Brain microvascular endothelial cell (primary cell): ENCODE measurements at regions not wholly inside any gene's neighbourhood (a gene's known extent, or its start where the extent isn't known, plus 50 kb on each side); places are given as distances from the start of the nearest gene placed in this dataset.

Source experiments
- DNase-seq: peaks from one replicate; pipeline ENCODE4 v3.0.0-alpha.2; 2020
- H3K27ac ChIP-seq: fragments of 250-450 bp; sonication (Bioruptor Pico); 2 replicates; pipeline ENCODE4 v1.5.1; 2020; ENCODE audit warnings: mild to moderate bottlenecking, moderate library complexity
- H3K27me3 ChIP-seq: fragments of 250-450 bp; sonication (Bioruptor Pico); replicated peaks from 2 replicates; pipeline ENCODE4 v1.5.1; 2020; ENCODE audit warnings: mild to moderate bottlenecking
- H3K36me3 ChIP-seq: fragments of 250-450 bp; sonication (Bioruptor Pico); replicated peaks from 2 replicates; pipeline ENCODE4 v1.5.1; 2020; ENCODE audit warnings: mild to moderate bottlenecking
- H3K4me3 ChIP-seq: 2 replicates; pipeline ENCODE4 v1.5.1; 2011; ENCODE audit warnings: low read depth, mild to moderate bottlenecking, control low read depth, low read length, moderate library complexity
- in situ Hi-C: cut with HindIII; loops from 2 replicates; pipeline ENCODE4 v1.10.0; 2017; ENCODE audit warnings: low sequenced_read_pairs, low pct_ligation_motif_present
- TF ChIP-seq, protein P1 (sequence below): IDR thresholded peaks from 2 replicates; pipeline ENCODE4 v1.5.1; 2011; ENCODE audit warnings: low read depth, mild to moderate bottlenecking, moderate library complexity, low read length, control low read depth, inconsistent platforms; ENCODE audit errors: missing control alignments

DNA sequence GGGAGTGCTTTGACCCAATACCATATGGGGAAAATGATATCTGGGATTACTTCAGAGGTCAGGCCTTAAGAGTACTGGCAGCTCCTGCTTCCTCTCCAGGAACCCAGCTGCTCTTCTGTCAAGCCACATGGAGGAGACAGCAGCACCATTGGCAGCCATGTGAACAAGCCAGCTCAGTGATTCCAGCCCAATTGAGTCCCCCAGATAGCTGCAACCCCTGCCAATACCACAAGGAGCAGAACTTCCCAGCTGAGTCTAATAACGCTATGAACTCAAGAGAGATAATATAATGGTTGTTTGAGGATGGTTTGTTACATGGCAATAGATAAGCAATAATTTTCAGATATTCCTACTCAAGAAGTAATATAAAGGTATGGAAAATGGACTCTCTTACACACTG is 126.8 kb upstream of the CPNE4 start:
- no peaks in the 10 kb centered on the region for H3K36me3 ChIP-seq
- in situ Hi-C loops, result no loop called here
- H3K4me3 ChIP-seq, result no peak overlapping the region
- TF ChIP-seq, protein P1, sequence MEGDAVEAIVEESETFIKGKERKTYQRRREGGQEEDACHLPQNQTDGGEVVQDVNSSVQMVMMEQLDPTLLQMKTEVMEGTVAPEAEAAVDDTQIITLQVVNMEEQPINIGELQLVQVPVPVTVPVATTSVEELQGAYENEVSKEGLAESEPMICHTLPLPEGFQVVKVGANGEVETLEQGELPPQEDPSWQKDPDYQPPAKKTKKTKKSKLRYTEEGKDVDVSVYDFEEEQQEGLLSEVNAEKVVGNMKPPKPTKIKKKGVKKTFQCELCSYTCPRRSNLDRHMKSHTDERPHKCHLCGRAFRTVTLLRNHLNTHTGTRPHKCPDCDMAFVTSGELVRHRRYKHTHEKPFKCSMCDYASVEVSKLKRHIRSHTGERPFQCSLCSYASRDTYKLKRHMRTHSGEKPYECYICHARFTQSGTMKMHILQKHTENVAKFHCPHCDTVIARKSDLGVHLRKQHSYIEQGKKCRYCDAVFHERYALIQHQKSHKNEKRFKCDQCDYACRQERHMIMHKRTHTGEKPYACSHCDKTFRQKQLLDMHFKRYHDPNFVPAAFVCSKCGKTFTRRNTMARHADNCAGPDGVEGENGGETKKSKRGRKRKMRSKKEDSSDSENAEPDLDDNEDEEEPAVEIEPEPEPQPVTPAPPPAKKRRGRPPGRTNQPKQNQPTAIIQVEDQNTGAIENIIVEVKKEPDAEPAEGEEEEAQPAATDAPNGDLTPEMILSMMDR, result peak; percentile 28
- no peaks in the 10 kb centered on the region for H3K27me3 ChIP-seq
- H3K27ac ChIP-seq, result no peak overlapping the region
- DNase-seq, result no peak

DNA sequence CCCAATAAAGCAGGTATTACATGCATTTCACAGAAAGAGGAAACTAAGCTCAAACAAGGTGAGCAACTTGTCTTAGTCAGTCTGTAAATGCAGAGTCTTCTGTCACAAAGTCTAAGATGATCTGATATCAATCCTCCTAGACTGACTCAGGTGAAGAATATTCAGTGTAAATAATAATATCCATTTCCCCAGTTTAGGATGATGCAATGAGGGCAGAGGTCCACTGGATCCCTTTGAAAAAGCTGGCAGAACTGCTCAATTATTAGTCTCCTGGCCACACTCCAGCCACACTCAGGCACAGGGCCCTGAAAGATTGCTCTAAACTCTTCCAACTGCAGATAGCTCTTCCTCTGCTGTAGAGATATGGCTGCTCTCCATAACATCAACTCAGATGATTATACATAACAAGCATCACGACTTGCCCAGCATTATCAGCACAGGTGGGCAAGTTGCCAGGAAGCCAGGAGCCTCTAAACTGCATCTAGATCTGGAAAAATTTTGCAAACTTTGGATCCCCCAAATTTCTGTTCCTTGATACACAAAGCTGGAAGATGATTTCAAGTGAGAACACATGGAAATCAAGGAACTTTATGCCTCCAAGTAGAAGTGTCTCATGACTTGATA is 129.8 kb upstream of the CPNE4 start:
- in situ Hi-C loops, result no loop called here

DNA sequence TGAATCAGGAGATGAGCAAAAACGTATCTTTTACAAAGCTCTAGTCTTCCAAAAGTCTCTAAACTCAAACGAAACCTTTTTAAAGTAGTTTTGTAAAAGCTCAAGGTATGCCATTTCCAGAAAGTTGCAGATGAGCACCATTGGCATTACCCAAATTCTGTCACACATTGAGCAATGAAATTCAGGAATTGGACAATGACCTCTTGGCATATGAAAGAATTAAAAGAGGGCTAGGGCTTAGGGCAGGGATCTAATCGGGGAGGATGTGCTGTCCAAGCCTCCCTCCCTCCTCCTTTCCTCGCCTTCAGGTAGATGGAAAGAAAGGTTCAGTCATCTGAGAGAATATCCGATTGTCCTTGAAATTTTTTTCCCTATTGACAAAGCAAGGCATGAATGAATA is 133.1 kb upstream of the CPNE4 start:
- no peak overlapping the region for H3K27ac ChIP-seq
- in situ Hi-C loops, result no loop called here
- H3K4me3 ChIP-seq, result no peak overlapping the region
- no peaks in the 10 kb centered on the region for H3K36me3 ChIP-seq
- no peak for DNase-seq
- TF ChIP-seq, protein P1, result no peak
- no peaks in the 10 kb centered on the region for H3K27me3 ChIP-seq

More for the DNA sequence above, 129.8 kb upstream of the CPNE4 start:
- TF ChIP-seq, protein P1, result no peak
- Histone ChIP-seq H3K27ac (no peak overlapping the region), H3K36me3 (no peaks in the 10 kb centered on the region), H3K27me3 (no peaks in the 10 kb centered on the region), H3K4me3 (no peak overlapping the region)
- peak; percentile 7 for DNase-seq

DNA sequence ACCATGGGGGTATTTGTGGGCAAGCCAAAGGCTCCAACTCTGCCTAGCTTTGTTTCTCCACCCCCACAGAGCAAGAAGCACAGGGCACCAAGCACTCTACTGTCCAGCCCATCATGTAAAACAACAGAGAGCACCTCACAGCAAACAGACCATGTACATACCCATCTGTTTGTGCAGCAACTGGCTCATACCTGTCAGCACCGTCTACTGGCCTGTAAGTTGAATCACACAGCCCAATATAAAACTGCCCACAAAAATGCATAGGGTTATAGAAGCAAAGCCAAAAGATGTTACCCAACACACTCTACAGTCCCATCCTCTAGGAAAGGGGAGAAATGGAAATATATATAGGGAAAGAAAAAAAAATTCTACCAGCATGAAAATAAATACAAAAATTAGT is 139.7 kb upstream of the CPNE4 start:
- in situ Hi-C loops, result no loop called here
- Histone ChIP-seq H3K27ac (no peak overlapping the region), H3K36me3 (no peaks in the 10 kb centered on the region), H3K4me3 (no peak overlapping the region), H3K27me3 (no peaks in the 10 kb centered on the region)
- no peak for DNase-seq
- TF ChIP-seq, protein P1, result no peak

DNA sequence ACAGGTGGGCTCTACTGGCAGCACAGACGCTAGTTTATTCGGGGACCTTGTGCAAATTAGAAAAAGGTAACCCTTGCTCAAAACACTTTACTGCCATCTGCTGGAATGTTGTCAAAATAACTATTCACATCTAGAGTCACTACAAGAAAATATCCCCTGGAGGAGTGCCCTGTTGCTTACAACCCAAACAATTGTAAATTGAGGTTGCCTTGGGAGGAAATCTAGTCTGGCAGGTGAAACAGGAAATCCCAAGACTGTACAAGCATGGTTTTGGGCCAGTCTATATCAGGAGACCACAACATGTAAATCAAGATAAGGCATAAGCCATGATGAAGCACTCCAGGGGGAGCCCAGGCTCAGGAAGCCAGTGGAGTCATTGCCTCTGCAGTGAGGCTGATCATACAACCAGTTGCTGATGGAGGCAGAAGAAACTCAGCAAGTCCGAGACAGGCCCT is 136.8 kb upstream of the ACP3 start:
- Histone ChIP-seq H3K4me3 (no peak overlapping the region), H3K27me3 (no peaks in the 10 kb centered on the region), H3K27ac (no peak overlapping the region), H3K36me3 (no peaks in the 10 kb centered on the region)
- in situ Hi-C loops, result no loop called here
- DNase-seq, result peak; percentile 38
- TF ChIP-seq, protein P1, result peak; percentile 55

DNA sequence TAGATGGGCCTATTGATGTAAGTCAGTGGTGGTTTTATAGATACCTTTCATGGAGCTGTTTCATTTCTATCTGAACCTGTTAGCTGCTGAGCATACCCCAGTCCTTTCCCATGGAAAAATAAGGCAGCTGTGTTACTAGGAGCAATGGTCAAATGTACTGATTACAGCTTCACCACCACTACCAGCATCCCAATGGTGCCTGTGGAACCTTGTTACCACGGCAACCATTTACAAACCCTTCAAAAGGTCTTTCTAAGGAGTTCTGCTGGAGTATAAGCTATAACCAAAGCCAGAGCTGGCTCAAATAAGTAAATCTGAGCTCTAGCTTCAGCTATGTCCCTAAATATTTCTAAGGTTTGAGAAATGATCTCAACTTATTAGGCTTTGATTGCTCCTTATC is 133.4 kb upstream of the ACP3 start:
- TF ChIP-seq, protein P1, result no peak
- Histone ChIP-seq H3K27me3 (no peaks in the 10 kb centered on the region), H3K27ac (no peak overlapping the region)

More for the DNA sequence above, 133.4 kb upstream of the ACP3 start:
- DNase-seq, result no peak
- in situ Hi-C loops, result no loop called here
- no peak overlapping the region for H3K4me3 ChIP-seq
- no peaks in the 10 kb centered on the region for H3K36me3 ChIP-seq
